GM18511 (cell line): ENCODE measurements at regions not wholly inside any gene's neighbourhood (a gene's known extent, or its start where the extent isn't known, plus 50 kb on each side); places are given as distances from the start of the nearest gene placed in this dataset.
"Not testable (repeated sequence)": the region's sequence is repeated elsewhere in the genome, so short reads cannot be mapped to it uniquely, and the experiment has no call there.

Experiments used
- ATAC-seq: cut with Tn5 transposase; IDR thresholded peaks from one replicate; pipeline ENCODE4 v1.9.1; 2021; ENCODE audit warnings: mild to moderate bottlenecking, moderate library complexity; ENCODE audit not compliant: unreplicated experiment

GRCh38 chr1:206256935-206257334 is 53.6 kb downstream of the SRGAP2 start:
- peak; percentile 98 for ATAC-seq

- ATAC-seq: not testable (repeated sequence)
Measured at GRCh38 chr1:206261473-206261872, 58.1 kb downstream of the SRGAP2 start.

GRCh38 chr1:206262424-206262823 is 59.1 kb downstream of the SRGAP2 start:
- ATAC-seq: not testable (repeated sequence)

- not testable (repeated sequence) for ATAC-seq
Measured at GRCh38 chr1:206264916-206265315, 61.6 kb downstream of the SRGAP2 start.

GRCh38 chr1:206271153-206271552 is 67.8 kb downstream of the SRGAP2 start:
- ATAC-seq: not testable (repeated sequence)

GRCh38 chr1:206273104-206273503 is 69.8 kb downstream of the SRGAP2 start:
- ATAC-seq: not testable (repeated sequence)

GRCh38 chr1:206276143-206276542 is 72.8 kb downstream of the SRGAP2 start:
- not testable (repeated sequence) for ATAC-seq

GRCh38 chr1:206278683-206279082 is 75.3 kb downstream of the SRGAP2 start:
- not testable (repeated sequence) for ATAC-seq

- ATAC-seq: not testable (repeated sequence)
Measured at GRCh38 chr1:206280683-206281082, 77.3 kb downstream of the SRGAP2 start.

- ATAC-seq: peak; percentile 76
Measured at GRCh38 chr1:206281912-206282654, 78.7 kb downstream of the SRGAP2 start.

- peak; percentile 27 for ATAC-seq
Measured at GRCh38 chr1:206285024-206285960, 82.0 kb downstream of the SRGAP2 start.

GRCh38 chr1:206287759-206288158 is 84.4 kb downstream of the SRGAP2 start:
- not testable (repeated sequence) for ATAC-seq

- ATAC-seq: not testable (repeated sequence)
Measured at GRCh38 chr1:206288453-206288852, 85.1 kb downstream of the SRGAP2 start.

- not testable (repeated sequence) for ATAC-seq
Measured at GRCh38 chr1:206297145-206298031, 94.0 kb downstream of the SRGAP2 start.

GRCh38 chr1:206298032-206298392 is 94.7 kb downstream of the SRGAP2 start:
- ATAC-seq: not testable (repeated sequence)

GRCh38 chr1:206299181-206299791 is 95.9 kb downstream of the SRGAP2 start:
- not testable (repeated sequence) for ATAC-seq

- ATAC-seq: not testable (repeated sequence)
Measured at GRCh38 chr1:206299942-206300341, 96.6 kb downstream of the SRGAP2 start.

GRCh38 chr1:206302056-206302455 is 98.7 kb downstream of the SRGAP2 start:
- ATAC-seq: not testable (repeated sequence)

GRCh38 chr1:206307442-206307841 is 104.1 kb downstream of the SRGAP2 start:
- ATAC-seq: not testable (repeated sequence)

- not testable (repeated sequence) for ATAC-seq
Measured at GRCh38 chr1:206310948-206311347, 107.6 kb downstream of the SRGAP2 start.
